CD4-positive, CD25-positive, alpha-beta regulatory T cell (primary cell): ENCODE measurements at regions not wholly inside any gene's neighbourhood (a gene's known extent, or its start where the extent isn't known, plus 50 kb on each side); places are given as distances from the start of the nearest gene placed in this dataset.
"Not testable (repeated sequence)": the region's sequence is repeated elsewhere in the genome, so short reads cannot be mapped to it uniquely, and the experiment has no call there.

Experiments used
- ATAC-seq, 2 donors: fragments of 150-1000 bp; cut with Tn5 transposase; one replicate each; pipeline ENCODE4 v1.10.0; 2021; ENCODE audit warnings: low read depth in 2 of 2, moderate number of reproducible peaks in 2 of 2, moderate library complexity in 1 of 2
- DNase-seq, 3 donors: peaks; one replicate each; pipeline versions ENCODE4 v3.0.0 to v3.0.0-alpha.2; 2012 to 2022; ENCODE audit warnings: mixed read lengths in 1 of 3
- H3K27ac ChIP-seq: one replicate; pipeline ENCODE4 v1.7.0; 2013; ENCODE audit warnings: mild to moderate bottlenecking, low read length; ENCODE audit not compliant: insufficient read depth, poor library complexity, severe bottlenecking
- H3K27me3 ChIP-seq: one replicate; pipeline ENCODE4 v1.7.0; 2013; ENCODE audit warnings: low read length; ENCODE audit not compliant: control insufficient read depth, insufficient read depth
- H3K36me3 ChIP-seq: one replicate; pipeline ENCODE4 v1.7.0; 2013; ENCODE audit warnings: mild to moderate bottlenecking, low read length, moderate library complexity; ENCODE audit not compliant: control insufficient read depth, insufficient read depth
- H3K4me1 ChIP-seq: 2 replicates; pipeline ENCODE4 v1.7.0; 2013; ENCODE audit warnings: mild to moderate bottlenecking, low read length; ENCODE audit not compliant: insufficient read depth, control insufficient read depth, poor library complexity, severe bottlenecking
- H3K4me3 ChIP-seq: one replicate; pipeline ENCODE4 v1.7.0; 2013; ENCODE audit warnings: low read depth, mild to moderate bottlenecking, low read length, moderate library complexity
- H3K9me3 ChIP-seq, 2 experiments: 1 replicate in 1 of 2; 2 replicates in 1 of 2; pipeline ENCODE4 v1.7.0; 2013; ENCODE audit warnings: low read length in 2 of 2, mild to moderate bottlenecking in 1 of 2, moderate library complexity in 1 of 2; ENCODE audit not compliant: control insufficient read depth in 2 of 2
- H3K27ac Mint-ChIP-seq, 3 donors: one replicate each; pipeline ENCODE4 v1.8.0; 2020 to 2022; ENCODE audit warnings: mild to moderate bottlenecking in 3 of 3, mixed read lengths in 3 of 3, moderate library complexity in 2 of 3
- H3K27me3 Mint-ChIP-seq: one replicate; pipeline ENCODE4 v1.8.0; 2022; ENCODE audit warnings: mild to moderate bottlenecking, mixed read lengths
- H3K36me3 Mint-ChIP-seq: one replicate; pipeline ENCODE4 v1.8.0; 2020; ENCODE audit warnings: mixed read lengths
- H3K4me1 Mint-ChIP-seq, 4 donors: one replicate each; pipeline ENCODE4 v1.8.0; 2020 to 2022; ENCODE audit warnings: mixed read lengths in 4 of 4, mild to moderate bottlenecking in 1 of 4
- H3K4me3 Mint-ChIP-seq, 4 donors: one replicate each; pipeline ENCODE4 v1.8.0; 2020 to 2022; ENCODE audit warnings: mild to moderate bottlenecking in 4 of 4, mixed read lengths in 4 of 4, moderate library complexity in 3 of 4
- H3K9me3 Mint-ChIP-seq, 7 donors: one replicate each; pipeline ENCODE4 v1.8.0; 2020 to 2022; ENCODE audit warnings: mixed read lengths in 7 of 7, mild to moderate bottlenecking in 3 of 7, moderate library complexity in 2 of 7

GRCh38 chr2:192604295-192604694, 409.6 kb upstream of the TMEFF2 start:
- ATAC-seq (no peak), DNase-seq (no peak)
- Mint-ChIP-seq H3K9me3 (peaks cover 0 to 18% (median 5%) of the 10 kb centered on the region in 7 donors), H3K27ac (no peak overlapping the region), H3K4me1 (no peaks in the 10 kb centered on the region), H3K4me3 (no peak overlapping the region), H3K27me3 (no peaks in the 10 kb centered on the region), H3K36me3 (no peaks in the 10 kb centered on the region)
- no peak overlapping the region for H3K27ac ChIP-seq
- H3K9me3 ChIP-seq: no peaks in the 10 kb centered on the region
- H3K36me3 ChIP-seq: no peaks in the 10 kb centered on the region
- H3K27me3 ChIP-seq: no peaks in the 10 kb centered on the region
- no peaks in the 10 kb centered on the region for H3K4me1 ChIP-seq
- H3K4me3 ChIP-seq: no peak overlapping the region

- H3K36me3 ChIP-seq, DNase-seq, H3K9me3 ChIP-seq, H3K27me3 Mint-ChIP-seq, H3K4me1 Mint-ChIP-seq, H3K27me3 ChIP-seq, H3K4me1 ChIP-seq, H3K27ac Mint-ChIP-seq, H3K4me3 ChIP-seq, H3K36me3 Mint-ChIP-seq, H3K4me3 Mint-ChIP-seq, H3K27ac ChIP-seq, ATAC-seq: not testable (repeated sequence)
- H3K9me3 Mint-ChIP-seq: peaks cover 3 to 14% (median 7%) of the 10 kb centered on the region in 7 donors
Observed at GRCh38 chr2:192598649-192599048, 403.9 kb upstream of the TMEFF2 start.

GRCh38 chr2:192593561-192593960, 398.8 kb upstream of the TMEFF2 start:
- H3K4me3 ChIP-seq: no peak overlapping the region
- H3K27ac ChIP-seq: no peak overlapping the region
- Mint-ChIP-seq H3K9me3 (peaks cover 0 to 7% (median 2%) of the 10 kb centered on the region in 7 donors), H3K36me3 (no peaks in the 10 kb centered on the region), H3K4me3 (no peak overlapping the region), H3K4me1 (no peaks in the 10 kb centered on the region), H3K27me3 (no peaks in the 10 kb centered on the region), H3K27ac (no peak overlapping the region)
- H3K36me3 ChIP-seq: no peaks in the 10 kb centered on the region
- H3K4me1 ChIP-seq: no peaks in the 10 kb centered on the region
- H3K27me3 ChIP-seq: no peaks in the 10 kb centered on the region
- DNase-seq: no peak
- H3K9me3 ChIP-seq: no peaks in the 10 kb centered on the region
- no peak for ATAC-seq

- DNase-seq (no peak), ATAC-seq (no peak)
- H3K9me3 Mint-ChIP-seq: peaks cover 0 to 9% (median 2%) of the 10 kb centered on the region in 7 donors
- H3K4me3 Mint-ChIP-seq: no peak overlapping the region
- Histone ChIP-seq H3K9me3 (no peaks in the 10 kb centered on the region), H3K27ac (no peak overlapping the region), H3K36me3 (no peaks in the 10 kb centered on the region), H3K4me1 (no peaks in the 10 kb centered on the region), H3K4me3 (no peak overlapping the region), H3K27me3 (no peaks in the 10 kb centered on the region)
- H3K36me3 Mint-ChIP-seq: no peaks in the 10 kb centered on the region
- no peak overlapping the region for H3K27ac Mint-ChIP-seq
- H3K27me3 Mint-ChIP-seq: no peaks in the 10 kb centered on the region
- no peaks in the 10 kb centered on the region for H3K4me1 Mint-ChIP-seq
Observed at GRCh38 chr2:192591617-192592016, 396.9 kb upstream of the TMEFF2 start.

- H3K4me3 Mint-ChIP-seq: no peak overlapping the region
- H3K27me3 Mint-ChIP-seq: no peaks in the 10 kb centered on the region
- H3K36me3 ChIP-seq: no peaks in the 10 kb centered on the region
- no peaks in the 10 kb centered on the region for H3K4me1 ChIP-seq
- H3K9me3 Mint-ChIP-seq: peaks cover 0 to 8% (median 0%) of the 10 kb centered on the region in 7 donors
- H3K4me3 ChIP-seq: no peak overlapping the region
- H3K36me3 Mint-ChIP-seq: no peaks in the 10 kb centered on the region
- no peak for DNase-seq
- no peaks in the 10 kb centered on the region for H3K4me1 Mint-ChIP-seq
- H3K27me3 ChIP-seq: no peaks in the 10 kb centered on the region
- no peak overlapping the region for H3K27ac ChIP-seq
- H3K27ac Mint-ChIP-seq: no peak overlapping the region
- no peak for ATAC-seq
- no peaks in the 10 kb centered on the region for H3K9me3 ChIP-seq
Observed at GRCh38 chr2:192585418-192585817, 390.7 kb upstream of the TMEFF2 start.

GRCh38 chr2:192584976-192585375, 390.2 kb upstream of the TMEFF2 start:
- H3K9me3 ChIP-seq: no peaks in the 10 kb centered on the region
- H3K36me3 Mint-ChIP-seq: no peaks in the 10 kb centered on the region
- ATAC-seq: no peak
- no peak overlapping the region for H3K4me3 Mint-ChIP-seq
- no peaks in the 10 kb centered on the region for H3K27me3 ChIP-seq
- no peaks in the 10 kb centered on the region for H3K4me1 Mint-ChIP-seq
- H3K36me3 ChIP-seq: no peaks in the 10 kb centered on the region
- H3K27ac Mint-ChIP-seq: no peak overlapping the region
- peaks cover 0 to 8% (median 0%) of the 10 kb centered on the region in 7 donors for H3K9me3 Mint-ChIP-seq
- no peaks in the 10 kb centered on the region for H3K27me3 Mint-ChIP-seq
- H3K4me1 ChIP-seq: no peaks in the 10 kb centered on the region
- H3K27ac ChIP-seq: no peak overlapping the region
- DNase-seq: no peak
- H3K4me3 ChIP-seq: no peak overlapping the region

- Mint-ChIP-seq H3K9me3 (peaks cover 0 to 6% (median 0%) of the 10 kb centered on the region in 7 donors), H3K4me1 (no peaks in the 10 kb centered on the region), H3K4me3 (no peak overlapping the region), H3K36me3 (no peaks in the 10 kb centered on the region), H3K27ac (no peak overlapping the region), H3K27me3 (no peaks in the 10 kb centered on the region)
- ATAC-seq (no peak), DNase-seq (no peak)
- H3K36me3 ChIP-seq: no peaks in the 10 kb centered on the region
- H3K4me1 ChIP-seq: no peaks in the 10 kb centered on the region
- no peak overlapping the region for H3K27ac ChIP-seq
- no peaks in the 10 kb centered on the region for H3K9me3 ChIP-seq
- H3K27me3 ChIP-seq: no peaks in the 10 kb centered on the region
- H3K4me3 ChIP-seq: no peak overlapping the region
Observed at GRCh38 chr2:192579965-192580700, 385.4 kb upstream of the TMEFF2 start.

- no peaks in the 10 kb centered on the region for H3K27me3 Mint-ChIP-seq
- no peak for ATAC-seq
Observed at GRCh38 chr2:192578780-192579179, 384.0 kb upstream of the TMEFF2 start.

More at GRCh38 chr2:192578780-192579179, 384.0 kb upstream of the TMEFF2 start:
- H3K4me1 ChIP-seq: no peaks in the 10 kb centered on the region
- no peak overlapping the region for H3K27ac ChIP-seq
- DNase-seq: no peak
- H3K36me3 Mint-ChIP-seq: no peaks in the 10 kb centered on the region
- no peak overlapping the region for H3K4me3 Mint-ChIP-seq
- peaks cover 0 to 6% (median 0%) of the 10 kb centered on the region in 7 donors for H3K9me3 Mint-ChIP-seq
- no peak overlapping the region for H3K4me3 ChIP-seq
- no peaks in the 10 kb centered on the region for H3K27me3 ChIP-seq
- H3K4me1 Mint-ChIP-seq: no peaks in the 10 kb centered on the region
- no peaks in the 10 kb centered on the region for H3K9me3 ChIP-seq
- H3K27ac Mint-ChIP-seq: no peak overlapping the region
- no peaks in the 10 kb centered on the region for H3K36me3 ChIP-seq
